ENCODE measurements at regions not wholly inside any gene's neighbourhood (a gene's known extent, or its start where the extent isn't known, plus 50 kb on each side); places are given as distances from the start of the nearest gene placed in this dataset.

DNA sequence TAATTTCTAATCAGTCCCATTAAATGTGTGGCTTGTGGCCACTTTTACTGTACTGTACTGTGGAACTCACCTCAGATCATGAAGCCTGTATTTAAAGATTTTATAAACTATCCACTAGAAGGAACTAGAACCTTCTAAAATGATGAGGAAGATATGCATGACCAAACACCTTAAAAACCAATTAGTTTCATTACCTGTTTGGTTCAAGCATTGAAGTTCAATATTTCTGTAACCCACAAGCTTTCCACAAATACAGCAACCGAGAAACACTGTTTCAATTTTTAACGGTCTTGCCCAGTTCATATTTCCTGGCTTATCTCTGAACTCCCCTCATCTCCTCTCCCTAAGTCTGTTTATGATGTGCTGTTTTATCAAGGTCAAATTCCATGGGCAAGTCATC lies 264.3 kb upstream of the PLD5 start:
- no peak for ATAC-seq
- WGBS (ENCODE audit: insufficient coverage, low coverage, missing lambda C conversion rate), result 3% methylated on average over 2 of the region's 2 CpGs
- no TSS peak for BruUV-seq (replicated peaks)

DNA sequence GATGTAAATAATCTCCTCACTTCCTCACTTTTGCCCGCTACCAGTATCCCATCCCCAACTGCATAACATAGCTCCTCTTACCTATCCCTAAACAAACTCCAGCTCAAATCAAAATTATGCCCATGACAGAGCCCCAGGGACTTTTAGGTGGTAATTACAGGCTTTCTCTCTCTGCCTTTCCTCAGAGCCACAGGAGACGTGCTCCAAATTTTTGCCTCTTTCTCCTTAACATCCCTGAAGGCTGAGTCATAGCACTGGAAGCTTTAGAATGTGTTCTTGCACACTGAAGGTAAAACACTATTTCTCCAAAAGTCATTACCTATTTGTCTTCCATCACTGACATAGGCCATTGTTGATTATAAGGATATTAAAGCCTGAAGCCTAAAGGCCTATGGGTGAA lies 263.5 kb upstream of the PLD5 start:
- Histone ChIP-seq H3K9ac (ENCODE audit: insufficient read depth in 1 of 2, low read depth in 2 of 2, low read length in 2 of 2) (no peak overlapping the region), H3K27ac (ENCODE audit: extremely low read depth, low read depth, low read length) (no peak overlapping the region), H3K9me3 (replicated peaks; ENCODE audit: control insufficient read depth, insufficient read depth, low read depth, low read length) (no peaks in the 10 kb centered on the region; the same call in 1 of the 2 replicates), H3K79me2 (ENCODE audit: control insufficient read depth, insufficient read depth, low read length) (no peaks in the 10 kb centered on the region), H3K4me1 (replicated peaks in 1 of 2; ENCODE audit: control insufficient read depth in 2 of 2, insufficient read depth in 2 of 2, low read length in 2 of 2) (no peaks in the 10 kb centered on the region), H3K9me1 (ENCODE audit: control insufficient read depth, insufficient read depth, low read length) (no peaks in the 10 kb centered on the region), H3K36me3 (ENCODE audit: control insufficient read depth, insufficient read depth, low read length) (no peaks in the 10 kb centered on the region), H2AFZ (ENCODE audit: low read depth, low read length) (no peak overlapping the region), H3K4me2 (ENCODE audit: insufficient read depth, low read length) (no peak overlapping the region), H4K20me1 (replicated peaks; ENCODE audit: control insufficient read depth, insufficient read depth, low read length) (no peaks in the 10 kb centered on the region), H3K4me3 (no peak overlapping the region), H3K27me3 (ENCODE audit: control insufficient read depth in 2 of 2, insufficient read depth in 2 of 2, low read length in 2 of 2) (no peaks in the 10 kb centered on the region)
- ATAC-seq (no peak), FAIRE-seq (no peak), DNase-seq (ENCODE audit: extremely low read depth in 1 of 4, low spot score in 3 of 4) (no peak)
- intact Hi-C loops (cut with micrococcal nuclease) (no loop called here), in situ Hi-C loops (cut with MboI) (no loop called here)
- ChIA-PET POLR2A (no interaction called here), CTCF (ENCODE audit: low intra/inter-chr PET ratio) (no interaction called here)
- no TSS peak for BruUV-seq (replicated peaks)
- WGBS (ENCODE audit: insufficient coverage, low coverage, missing lambda C conversion rate), result 0% methylated on average over 2 of the region's 2 CpGs
- TF ChIP-seq CTBP1 (IDR thresholded peaks at IDR 0.05; ENCODE audit: borderline replicate concordance), result no peak
- TF ChIP-seq, protein P1, sequence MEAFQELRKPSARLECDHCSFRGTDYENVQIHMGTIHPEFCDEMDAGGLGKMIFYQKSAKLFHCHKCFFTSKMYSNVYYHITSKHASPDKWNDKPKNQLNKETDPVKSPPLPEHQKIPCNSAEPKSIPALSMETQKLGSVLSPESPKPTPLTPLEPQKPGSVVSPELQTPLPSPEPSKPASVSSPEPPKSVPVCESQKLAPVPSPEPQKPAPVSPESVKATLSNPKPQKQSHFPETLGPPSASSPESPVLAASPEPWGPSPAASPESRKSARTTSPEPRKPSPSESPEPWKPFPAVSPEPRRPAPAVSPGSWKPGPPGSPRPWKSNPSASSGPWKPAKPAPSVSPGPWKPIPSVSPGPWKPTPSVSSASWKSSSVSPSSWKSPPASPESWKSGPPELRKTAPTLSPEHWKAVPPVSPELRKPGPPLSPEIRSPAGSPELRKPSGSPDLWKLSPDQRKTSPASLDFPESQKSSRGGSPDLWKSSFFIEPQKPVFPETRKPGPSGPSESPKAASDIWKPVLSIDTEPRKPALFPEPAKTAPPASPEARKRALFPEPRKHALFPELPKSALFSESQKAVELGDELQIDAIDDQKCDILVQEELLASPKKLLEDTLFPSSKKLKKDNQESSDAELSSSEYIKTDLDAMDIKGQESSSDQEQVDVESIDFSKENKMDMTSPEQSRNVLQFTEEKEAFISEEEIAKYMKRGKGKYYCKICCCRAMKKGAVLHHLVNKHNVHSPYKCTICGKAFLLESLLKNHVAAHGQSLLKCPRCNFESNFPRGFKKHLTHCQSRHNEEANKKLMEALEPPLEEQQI (IDR thresholded peaks at IDR 0.05), result no peak
- no peak for TF ChIP-seq PML (IDR thresholded peaks at IDR 0.05; ENCODE audit: low read length)
- no peak for TF ChIP-seq ZNF740 (CRISPR knock-in tag; IDR thresholded peaks at IDR 0.05)
- no peak for TF ChIP-seq ZNF740 (tag; IDR thresholded peaks at IDR 0.05)
- no peak for TF ChIP-seq SMARCB1 (IDR thresholded peaks at IDR 0.05; ENCODE audit: insufficient read length, low read depth)
- no peak for TF ChIP-seq PURB (CRISPR knock-in tag; IDR thresholded peaks at IDR 0.05; ENCODE audit: low read depth)
- no peak for TF ChIP-seq KDM1A (IDR thresholded peaks at IDR 0.05)
- no peak for TF ChIP-seq SMARCC2 (IDR thresholded peaks at IDR 0.05; ENCODE audit: low read depth)
- no peak for TF ChIP-seq ZNF584 (CRISPR knock-in tag; IDR thresholded peaks at IDR 0.05; ENCODE audit: low read depth)
- no peak for TF ChIP-seq ZNF239 (CRISPR knock-in tag; IDR thresholded peaks at IDR 0.05)
- no peak for TF ChIP-seq NFRKB (IDR thresholded peaks at IDR 0.05; ENCODE audit: low read depth)
- no peak for TF ChIP-seq KAT8 (IDR thresholded peaks at IDR 0.05; ENCODE audit: low read depth)
- no peak for TF ChIP-seq RAD21 (CRISPR knock-in tag; conservative IDR thresholded peaks at IDR 0.05 in 1 of 2, IDR thresholded peaks at IDR 0.05 in 1 of 2)
- no peak for TF ChIP-seq ZNF121 (CRISPR knock-in tag; conservative IDR thresholded peaks at IDR 0.05)

More for the DNA sequence above, 264.3 kb upstream of the PLD5 start:
- intact Hi-C loops (cut with micrococcal nuclease), result no loop called here
- Histone ChIP-seq H3K4me3 (no peak overlapping the region), H3K4me2 (ENCODE audit: insufficient read depth, low read length) (no peak overlapping the region), H3K9ac (ENCODE audit: insufficient read depth in 1 of 2, low read depth in 2 of 2, low read length in 2 of 2) (no peak overlapping the region), H3K27ac (ENCODE audit: extremely low read depth, low read depth, low read length) (no peak overlapping the region), H3K36me3 (ENCODE audit: control insufficient read depth, insufficient read depth, low read length) (no peaks in the 10 kb centered on the region), H3K27me3 (ENCODE audit: control insufficient read depth in 2 of 2, insufficient read depth in 2 of 2, low read length in 2 of 2) (no peaks in the 10 kb centered on the region), H3K9me1 (ENCODE audit: control insufficient read depth, insufficient read depth, low read length) (no peaks in the 10 kb centered on the region), H3K9me3 (replicated peaks; ENCODE audit: control insufficient read depth, insufficient read depth, low read depth, low read length) (no peaks in the 10 kb centered on the region; the same call in 1 of the 2 replicates), H3K79me2 (ENCODE audit: control insufficient read depth, insufficient read depth, low read length) (no peaks in the 10 kb centered on the region), H2AFZ (ENCODE audit: low read depth, low read length) (no peak overlapping the region), H3K4me1 (replicated peaks in 1 of 2; ENCODE audit: control insufficient read depth in 2 of 2, insufficient read depth in 2 of 2, low read length in 2 of 2) (no peaks in the 10 kb centered on the region), H4K20me1 (replicated peaks; ENCODE audit: control insufficient read depth, insufficient read depth, low read length) (no peaks in the 10 kb centered on the region)
- in situ Hi-C loops (cut with MboI), result no loop called here
- ChIA-PET CTCF (ENCODE audit: low intra/inter-chr PET ratio) (no interaction called here), POLR2A (no interaction called here)
- DNase-seq (ENCODE audit: extremely low read depth in 1 of 4, low spot score in 3 of 4), result no peak
- FAIRE-seq, result no peak
- TF ChIP-seq CHCHD3 (CRISPR knock-in tag; IDR thresholded peaks at IDR 0.05) (no peak), CBFA2T3 (IDR thresholded peaks at IDR 0.05) (no peak)

Measured in K562 (cell line).